K562 (cell line): ENCODE measurements at regions not wholly inside any gene's neighbourhood (a gene's known extent, or its start where the extent isn't known, plus 50 kb on each side); places are given as distances from the start of the nearest gene placed in this dataset.

Experiments
- ATAC-seq: fragments of 200-7000 bp; cut with Tn5 transposase; 3 replicates; pipeline ENCODE4 v1.9.1; 2020; ENCODE audit warnings: moderate library complexity
- BruUV-seq: library from RNA; stranded (reverse); fragments of 400-500 nt; replicated peaks from 2 replicates; lab custom pipeline; 2021; lab: Mats Ljungman, UMichigan
- CTCF ChIA-PET: fragments of 300-600 bp; formaldehyde crosslinking; extraction: SDS; loops from one replicate; lab custom pipeline; 2021; ENCODE audit warnings: low intra/inter-chr PET ratio; lab: Yijun Ruan, JAX
- POLR2A ChIA-PET: fragments of 300-600, 350-650 bp; sonication (Branson Sonifier 250); formaldehyde crosslinking; extraction: SDS; loops from one replicate; lab custom pipeline; 2021; ENCODE audit warnings: antibody characterized with exemption, inconsistent platforms; lab: Yijun Ruan, JAX
- DNase-seq, 4 experiments: peaks; one replicate each; pipeline versions ENCODE4 v3.0.0 to v3.0.0-alpha.2; 2011 to 2018; ENCODE audit warnings: low spot score in 3 of 4, mixed read lengths in 3 of 4; ENCODE audit errors: extremely low read depth in 1 of 4
- FAIRE-seq: peaks from 2 replicates; lab custom pipeline; 2011; peaks lifted over from hg19 to GRCh38; lab: Jason Lieb, UNC
- H2AFZ ChIP-seq: 2 replicates; pipeline ENCODE4 v1.6.0; 2011; ENCODE audit warnings: low read depth, low read length, control low read depth, inconsistent platforms
- H3K27ac ChIP-seq: fragments of 200-600 bp; 3 replicates; pipeline ENCODE4 v1.8.0; 2011; ENCODE audit warnings: low read depth, mild to moderate bottlenecking, control low read depth, inconsistent platforms, low read length, moderate library complexity, mixed read lengths; ENCODE audit errors: extremely low read depth
- H3K27me3 ChIP-seq, 2 experiments: fragments of 300-600 bp in 1 of 2; 2 replicates in 1 of 2; 3 replicates in 1 of 2; pipeline versions ENCODE4 v1.6.0 to v1.8.0; 2011; ENCODE audit warnings: inconsistent platforms in 2 of 2, low read length in 2 of 2, mild to moderate bottlenecking in 1 of 2, mixed read lengths in 1 of 2, moderate library complexity in 1 of 2; ENCODE audit not compliant: control insufficient read depth in 2 of 2, insufficient read depth in 2 of 2
- H3K36me3 ChIP-seq: fragments of 300-600 bp; 3 replicates; pipeline ENCODE4 v1.8.0; 2011; ENCODE audit warnings: mild to moderate bottlenecking, low read length, inconsistent platforms; ENCODE audit not compliant: control insufficient read depth, insufficient read depth
- H3K4me1 ChIP-seq, 2 experiments: fragments of 200-600 bp in 1 of 2; replicated peaks in 1 of 2; 2 replicates in 1 of 2; 3 replicates in 1 of 2; pipeline versions ENCODE4 v1.5.1 to v1.8.0; 2011; ENCODE audit warnings: inconsistent platforms in 2 of 2, low read length in 2 of 2, mild to moderate bottlenecking in 1 of 2, mixed read lengths in 1 of 2, moderate library complexity in 1 of 2; ENCODE audit not compliant: control insufficient read depth in 2 of 2, insufficient read depth in 2 of 2
- H3K4me2 ChIP-seq: 2 replicates; pipeline ENCODE4 v1.6.1; 2011; ENCODE audit warnings: low read length, control low read depth, inconsistent platforms, mixed read lengths; ENCODE audit not compliant: insufficient read depth
- H3K4me3 ChIP-seq: fragments of 200-600 bp; sonication (generic), shearing (Covaris generic); 2 replicates; pipeline ENCODE4 v1.5.1; 2016; ENCODE audit warnings: control low read depth, inconsistent platforms
- H3K79me2 ChIP-seq: fragments of 200-600 bp; 3 replicates; pipeline ENCODE4 v1.8.0; 2011; ENCODE audit warnings: low read length, inconsistent platforms; ENCODE audit not compliant: control insufficient read depth, insufficient read depth
- H3K9ac ChIP-seq, 2 experiments: 2 replicates each; pipeline versions ENCODE4 v1.6.0 to v1.6.1; 2011; ENCODE audit warnings: low read depth in 2 of 2, low read length in 2 of 2, control low read depth in 1 of 2, inconsistent platforms in 1 of 2, mild to moderate bottlenecking in 1 of 2, mixed read lengths in 1 of 2; ENCODE audit not compliant: insufficient read depth in 1 of 2
- H3K9me1 ChIP-seq: one replicate; pipeline ENCODE4 v1.6.0; 2011; ENCODE audit warnings: inconsistent platforms, mild to moderate bottlenecking, low read length, moderate library complexity; ENCODE audit not compliant: control insufficient read depth, insufficient read depth
- H3K9me3 ChIP-seq: replicated peaks from 2 replicates; pipeline ENCODE4 v1.5.1; 2011; ENCODE audit warnings: low read depth, low read length, inconsistent platforms; ENCODE audit not compliant: control insufficient read depth, insufficient read depth
- H4K20me1 ChIP-seq: replicated peaks from 2 replicates; pipeline ENCODE4 v1.6.1; 2011; ENCODE audit warnings: low read length, inconsistent platforms, mixed read lengths; ENCODE audit not compliant: control insufficient read depth, insufficient read depth
- ADNP ChIP-seq: fragments of 200-800 bp; sonication (Bioruptor generic); IDR thresholded peaks from 2 replicates; pipeline ENCODE4 v1.6.1; 2016; ENCODE audit warnings: missing genetic modification characterization, missing compliant biosample characterization
- ARHGAP35 ChIP-seq: fragments of 450-650 bp; IDR thresholded peaks from 2 replicates; pipeline ENCODE4 v1.6.1; 2018; ENCODE audit not compliant: partially characterized antibody
- CHAMP1 ChIP-seq: fragments of 450-650 bp; IDR thresholded peaks from 2 replicates; pipeline ENCODE4 v1.6.1; 2016; ENCODE audit warnings: mild to moderate bottlenecking
- ELK3 ChIP-seq: fragments of 450-650 bp; formaldehyde crosslinking; IDR thresholded peaks from 2 replicates; pipeline ENCODE4 v1.4.0; 2020; ENCODE audit warnings: mild to moderate bottlenecking
- FOXO4 ChIP-seq: fragments of 450-650 bp; formaldehyde crosslinking; IDR thresholded peaks from 2 replicates; pipeline ENCODE4 v1.4.0; 2020; ENCODE audit warnings: mild to moderate bottlenecking, moderate library complexity
- ILK ChIP-seq: fragments of 450-650 bp; IDR thresholded peaks from 2 replicates; pipeline ENCODE4 v1.6.1; 2016; ENCODE audit warnings: missing genetic modification characterization, low read depth, mild to moderate bottlenecking, missing compliant biosample characterization, moderate library complexity, borderline replicate concordance
- MIER1 ChIP-seq: fragments of 450-650 bp; IDR thresholded peaks from 2 replicates; pipeline ENCODE4 v1.6.1; 2016; ENCODE audit warnings: antibody characterized with exemption, mild to moderate bottlenecking, low read depth
- NKRF ChIP-seq: fragments of 450-650 bp; IDR thresholded peaks from 2 replicates; pipeline ENCODE4 v1.6.1; 2016; ENCODE audit warnings: borderline replicate concordance
- ZC3H8 ChIP-seq: fragments of 450-650 bp; IDR thresholded peaks from 2 replicates; pipeline ENCODE4 v1.6.1; 2017
- ZNF740 ChIP-seq, 3 experiments: fragments of 200-800 bp in 1 of 3; sonication (Bioruptor generic) in 1 of 3; sonication (generic) in 1 of 3; formaldehyde crosslinking in 1 of 3; IDR thresholded peaks; 2 replicates each; pipeline versions ENCODE4 v1.6.1 to v1.8.0; 2016 to 2022; ENCODE audit warnings: mild to moderate bottlenecking in 2 of 3, missing compliant biosample characterization in 2 of 3, missing genetic modification characterization in 2 of 3, missing genetic modification reagents in 1 of 3
- ZNF780A ChIP-seq: fragments of 250-450 bp; sonication (Bioruptor Pico); IDR thresholded peaks from 2 replicates; pipeline ENCODE4 v1.5.0; 2021; ENCODE audit warnings: mild to moderate bottlenecking
- WGBS: fragments of 100-300 bp; shearing (Covaris generic); methylation state at CpG from one replicate; pipeline ENCODE4 v1.1.6; 2016; ENCODE audit warnings: low coverage, mixed read lengths; ENCODE audit not compliant: insufficient coverage; ENCODE audit errors: missing lambda C conversion rate; 5-methylcytosine and 5-hydroxymethylcytosine counted together
- in situ Hi-C: fragments of 300-500 bp; cut with MboI; formaldehyde crosslinking; loops from 4 replicates; pipeline ENCODE4 v1.15.0; 2018; ENCODE audit warnings: inconsistent platforms, mixed read lengths
- intact Hi-C: fragments of 100-400 bp; cut with micrococcal nuclease; formaldehyde crosslinking; loops from 2 replicates; pipeline ENCODE4 v1.14.2; 2022

GRCh38 chr12:40172879-40173278, 51.9 kb upstream of the LRRK2 start:
- TF ChIP-seq FOXO4 (CRISPR knock-in tag) (no peak), MIER1 (no peak), CHAMP1 (no peak), ILK (no peak), ADNP (tag) (no peak), NKRF (no peak), ZNF780A (CRISPR knock-in tag) (no peak), ELK3 (CRISPR knock-in tag) (no peak), ARHGAP35 (no peak), ZC3H8 (no peak), ZNF740 (CRISPR knock-in tag; IDR thresholded peaks at IDR 0.05) (no peak), ZNF740 (tag; IDR thresholded peaks at IDR 0.05) (no peak)
- in situ Hi-C loops (loop anchor here (25.0 kb wide), 1 partner anchor 739 kb away; no protein-coding TSS in a partner anchor), intact Hi-C loops (no loop called here)
- no peak for FAIRE-seq
- no peaks in the 10 kb centered on the region for H4K20me1 ChIP-seq
- H3K4me2 ChIP-seq = no peak overlapping the region
- DNase-seq = no peak
- CTCF ChIA-PET = no interaction called here
- H3K4me3 ChIP-seq = no peak overlapping the region
- H3K9ac ChIP-seq = no peak overlapping the region
- H3K36me3 ChIP-seq = no peaks in the 10 kb centered on the region
- H2AFZ ChIP-seq = no peak overlapping the region
- H3K9me3 ChIP-seq = no peaks in the 10 kb centered on the region
- BruUV-seq = no TSS peak
- no peaks in the 10 kb centered on the region for H3K9me1 ChIP-seq
- H3K4me1 ChIP-seq = no peaks in the 10 kb centered on the region
- POLR2A ChIA-PET = no interaction called here
- H3K79me2 ChIP-seq = no peaks in the 10 kb centered on the region
- no peaks in the 10 kb centered on the region for H3K27me3 ChIP-seq
- no peak for ATAC-seq
- H3K27ac ChIP-seq = no peak overlapping the region
- WGBS = 0% methylated on average over 2 of the region's 2 CpGs
